GM12878 (cell line): ENCODE measurements at regions not wholly inside any gene's neighbourhood (a gene's known extent, or its start where the extent isn't known, plus 50 kb on each side); places are given as distances from the start of the nearest gene placed in this dataset.

ENCODE experiments used
- ATAC-seq: fragments of 200-7000 bp; cut with Tn5 transposase; 3 replicates; pipeline ENCODE4 v1.9.1; 2020; ENCODE audit warnings: mild to moderate bottlenecking, moderate library complexity
- BruUV-seq: library from RNA; stranded (reverse); fragments of 400-500 nt; replicated peaks from 2 replicates; lab custom pipeline; 2021; lab: Mats Ljungman, UMichigan
- CTCF ChIA-PET: fragments of 300-600 bp; sonication (Branson Sonifier 250); formaldehyde crosslinking; extraction: SDS; loops from one replicate; lab custom pipeline; 2021; ENCODE audit warnings: inconsistent platforms; lab: Yijun Ruan, JAX
- POLR2A ChIA-PET: fragments of 350-600 bp; formaldehyde crosslinking; extraction: SDS; loops from one replicate; lab custom pipeline; 2021; ENCODE audit warnings: inconsistent platforms; lab: Charles Lee
- RAD21 ChIA-PET: fragments of 300-600 bp; sonication (Branson Sonifier 250); formaldehyde crosslinking; loops from one replicate; lab custom pipeline; 2023; ENCODE audit warnings: antibody characterized with exemption; ENCODE audit not compliant: unreplicated experiment; lab: Charles Lee
- SMC1A ChIA-PET: fragments of 300-600 bp; sonication (Branson Sonifier 250); formaldehyde crosslinking; loops from one replicate; lab custom pipeline; 2023; ENCODE audit not compliant: unreplicated experiment, uncharacterized antibody; lab: Charles Lee
- DNase-seq: peaks from one replicate; pipeline ENCODE4 v3.0.0-alpha.2; 2011; ENCODE audit warnings: low read depth, low spot score
- FAIRE-seq: peaks from 3 replicates; lab custom pipeline; 2011; peaks lifted over from hg19 to GRCh38; lab: Jason Lieb, UNC
- H2AFZ ChIP-seq: 2 replicates; pipeline ENCODE4 v1.6.0; 2011; ENCODE audit warnings: low read depth, low read length, control low read depth; ENCODE audit not compliant: control insufficient read depth
- H3K27ac ChIP-seq: 2 replicates; pipeline ENCODE4 v1.5.1; 2011; ENCODE audit warnings: control low read depth; ENCODE audit not compliant: control insufficient read depth, insufficient read depth
- H3K27me3 ChIP-seq, 2 experiments: replicated peaks in 1 of 2; 2 replicates each; pipeline versions ENCODE4 v1.6.0 to v1.6.1; 2011; ENCODE audit warnings: low read length in 1 of 2; ENCODE audit not compliant: control insufficient read depth in 2 of 2, insufficient read depth in 2 of 2
- H3K36me3 ChIP-seq, 2 experiments: 2 replicates each; pipeline ENCODE4 v1.5.1; 2011; ENCODE audit warnings: low read length in 1 of 2; ENCODE audit not compliant: control insufficient read depth in 2 of 2, insufficient read depth in 2 of 2
- H3K4me1 ChIP-seq: 2 replicates; pipeline ENCODE4 v1.6.1; 2011; ENCODE audit warnings: mild to moderate bottlenecking, low read length, moderate library complexity, mixed read lengths; ENCODE audit not compliant: control insufficient read depth, insufficient read depth
- H3K4me2 ChIP-seq: 2 replicates; pipeline ENCODE4 v1.6.0; 2011; ENCODE audit warnings: control low read depth; ENCODE audit not compliant: control insufficient read depth, insufficient read depth
- H3K4me3 ChIP-seq: fragments of 200-600 bp; sonication (generic); 2 replicates; pipeline ENCODE4 v1.5.1; 2016
- H3K79me2 ChIP-seq: 2 replicates; pipeline ENCODE4 v1.6.0; 2011; ENCODE audit warnings: low read length; ENCODE audit not compliant: control insufficient read depth, insufficient read depth
- H3K9ac ChIP-seq: 2 replicates; pipeline ENCODE4 v1.8.0; 2011; ENCODE audit warnings: low read length, control low read depth, mixed read lengths; ENCODE audit not compliant: control insufficient read depth, insufficient read depth
- H3K9me3 ChIP-seq: replicated peaks from 3 replicates; pipeline ENCODE4 v1.5.1; 2011; ENCODE audit warnings: mild to moderate bottlenecking, low read length; ENCODE audit not compliant: control insufficient read depth, insufficient read depth
- H4K20me1 ChIP-seq: 2 replicates; pipeline ENCODE4 v1.6.0; 2011; ENCODE audit not compliant: control insufficient read depth, insufficient read depth
- CUX1 ChIP-seq: IDR thresholded peaks from 2 replicates; pipeline ENCODE4 v1.6.1; 2012; ENCODE audit warnings: improper control_type of control experiment, low read depth, low read length; ENCODE audit not compliant: insufficient replicate concordance
- EED ChIP-seq: sonication (generic); IDR thresholded peaks from 2 replicates; pipeline ENCODE4 v1.6.1; 2016; ENCODE audit warnings: antibody characterized with exemption, low read depth
- ESRRA ChIP-seq: IDR thresholded peaks from 2 replicates; pipeline ENCODE4 v1.6.1; 2012; ENCODE audit warnings: mild to moderate bottlenecking, low read length, improper control_type of control experiment
- EZH2 ChIP-seq: IDR thresholded peaks from 2 replicates; pipeline ENCODE4 v1.6.1; 2012; ENCODE audit warnings: low read depth, mild to moderate bottlenecking, control low read depth, inconsistent platforms, low read length, borderline replicate concordance; ENCODE audit not compliant: control insufficient read depth
- JUNB ChIP-seq: IDR thresholded peaks from 2 replicates; pipeline ENCODE4 v1.6.1; 2016; ENCODE audit warnings: antibody characterized with exemption, mild to moderate bottlenecking
- RBBP5 ChIP-seq: fragments of 200-600 bp; sonication (generic); conservative IDR thresholded peaks from 2 replicates; pipeline ENCODE4 v1.6.1; 2016
- RELB ChIP-seq: fragments of 450-650 bp; IDR thresholded peaks from 2 replicates; pipeline ENCODE4 v1.6.1; 2017; ENCODE audit warnings: low read depth, mild to moderate bottlenecking, moderate library complexity
- SIX5 ChIP-seq: IDR thresholded peaks from 2 replicates; pipeline ENCODE4 v1.6.1; 2011; ENCODE audit warnings: mild to moderate bottlenecking, low read depth, low read length, moderate library complexity; ENCODE audit not compliant: severe bottlenecking
- SREBF2 ChIP-seq: IDR thresholded peaks from 2 replicates; pipeline ENCODE4 v1.6.1; 2012; ENCODE audit warnings: mild to moderate bottlenecking, low read length
- TAF1 ChIP-seq: IDR thresholded peaks from 2 replicates; pipeline ENCODE4 v1.6.1; 2011; ENCODE audit warnings: mild to moderate bottlenecking, low read depth, low read length, borderline replicate concordance
- TCF12 ChIP-seq: IDR thresholded peaks from 2 replicates; pipeline ENCODE4 v1.6.1; 2011; ENCODE audit warnings: low read depth, mild to moderate bottlenecking, low read length
- ZNF384 ChIP-seq: IDR thresholded peaks from 2 replicates; pipeline ENCODE4 v1.6.1; 2012; ENCODE audit warnings: low read depth, mild to moderate bottlenecking, low read length, improper control_type of control experiment, borderline replicate concordance
- ZNF687 ChIP-seq: fragments of 450-650 bp; IDR thresholded peaks from 2 replicates; pipeline ENCODE4 v1.6.1; 2017; ENCODE audit warnings: mild to moderate bottlenecking, moderate library complexity
- WGBS: methylation state at CpG from one replicate; pipeline ENCODE4 v1.1.6; 2016; ENCODE audit warnings: low lambda C conversion rate; ENCODE audit not compliant: insufficient replicate concordance, insufficient coverage; ENCODE audit errors: missing lambda C conversion rate; 5-methylcytosine and 5-hydroxymethylcytosine counted together
- in situ Hi-C: fragments of 300-500 bp; cut with MboI; formaldehyde crosslinking; loops from 9 replicates; pipeline ENCODE4 v1.14.3; 2018; ENCODE audit warnings: mixed read lengths
- intact Hi-C: fragments of 100-400 bp; cut with micrococcal nuclease; formaldehyde crosslinking; loops from one replicate; pipeline ENCODE4 v1.14.2; 2022; ENCODE audit not compliant: unreplicated experiment

- TF ChIP-seq ZNF687 (no peak), ZNF384 (no peak), RBBP5 (no peak), SIX5 (no peak), TAF1 (no peak)
Measured at GRCh38 chr10:105875050-105875449, 1234.0 kb downstream of the SORCS3 start (continued).

- SMC1A ChIA-PET: interaction anchor here (1.0 to 1.7 kb wide), 3 partner anchors 10 to 48 kb away, joined by 3 to 5 read pairs (median 3); no protein-coding TSS in a partner anchor
- H2AFZ ChIP-seq: no peak overlapping the region
- CTCF ChIA-PET: no interaction called here
- no peak overlapping the region for H3K9ac ChIP-seq
- H3K4me3 ChIP-seq: no peak overlapping the region
- in situ Hi-C loops: no loop called here
- 23% methylated on average over 4 of the region's 4 CpGs for WGBS
- ATAC-seq: peak; percentile 62
- POLR2A ChIA-PET: no interaction called here
- no peak overlapping the region for H3K4me2 ChIP-seq
- no peaks in the 10 kb centered on the region for H3K4me1 ChIP-seq
- H3K9me3 ChIP-seq: no peaks in the 10 kb centered on the region
- H3K36me3 ChIP-seq: no peaks in the 10 kb centered on the region
- no TSS peak for BruUV-seq
- H3K27ac ChIP-seq: no peak overlapping the region
- TF ChIP-seq JUNB (no peak), ESRRA (no peak), SREBF2 (no peak), EED (no peak), RBBP5 (no peak), CUX1 (no peak), TCF12 (no peak), EZH2 (no peak), RELB (0 out of 2 replicates have a peak, but pooled peaks have one; percentile 25)
- no peaks in the 10 kb centered on the region for H3K27me3 ChIP-seq
- no peak for DNase-seq
- H4K20me1 ChIP-seq: no peaks in the 10 kb centered on the region
- intact Hi-C loops: no loop called here
- FAIRE-seq: no peak
- H3K79me2 ChIP-seq: no peaks in the 10 kb centered on the region
- RAD21 ChIA-PET: no interaction called here
Measured at GRCh38 chr10:105872665-105873064, 1231.6 kb downstream of the SORCS3 start.
